BJ (cell line): ENCODE measurements at regions not wholly inside any gene's neighbourhood (a gene's known extent, or its start where the extent isn't known, plus 50 kb on each side); places are given as distances from the start of the nearest gene placed in this dataset.

ENCODE experiments used
- CTCF ChIA-PET: fragments of 350-600 bp; formaldehyde crosslinking; extraction: SDS; loops from one replicate; lab custom pipeline; 2021; ENCODE audit warnings: antibody characterized with exemption, inconsistent platforms; lab: Yijun Ruan, JAX
- POLR2A ChIA-PET: fragments of 300-600 bp; sonication (Branson Sonifier 250); formaldehyde crosslinking; extraction: SDS; loops from one replicate; lab custom pipeline; 2021; ENCODE audit warnings: antibody characterized with exemption; lab: Charles Lee
- DNase-seq: peaks from one replicate; pipeline ENCODE4 v3.0.0-alpha.2; 2011; ENCODE audit warnings: low read depth
- H3K27me3 ChIP-seq: 2 replicates; pipeline ENCODE4 v1.6.0; 2011; ENCODE audit warnings: low read length; ENCODE audit not compliant: control insufficient read depth, insufficient read depth
- H3K36me3 ChIP-seq: 2 replicates; pipeline ENCODE4 v1.5.1; 2011; ENCODE audit warnings: low read length; ENCODE audit not compliant: control insufficient read depth, insufficient read depth
- H3K4me3 ChIP-seq: 2 replicates; pipeline ENCODE4 v1.5.1; 2011; ENCODE audit warnings: low read depth, mild to moderate bottlenecking, control low read depth, low read length
- CTCF ChIP-seq: IDR thresholded peaks from 2 replicates; pipeline ENCODE4 v1.5.1; 2011; ENCODE audit warnings: low read depth, mild to moderate bottlenecking, control low read depth, inconsistent platforms, low read length, moderate library complexity; ENCODE audit not compliant: insufficient read depth

DNA sequence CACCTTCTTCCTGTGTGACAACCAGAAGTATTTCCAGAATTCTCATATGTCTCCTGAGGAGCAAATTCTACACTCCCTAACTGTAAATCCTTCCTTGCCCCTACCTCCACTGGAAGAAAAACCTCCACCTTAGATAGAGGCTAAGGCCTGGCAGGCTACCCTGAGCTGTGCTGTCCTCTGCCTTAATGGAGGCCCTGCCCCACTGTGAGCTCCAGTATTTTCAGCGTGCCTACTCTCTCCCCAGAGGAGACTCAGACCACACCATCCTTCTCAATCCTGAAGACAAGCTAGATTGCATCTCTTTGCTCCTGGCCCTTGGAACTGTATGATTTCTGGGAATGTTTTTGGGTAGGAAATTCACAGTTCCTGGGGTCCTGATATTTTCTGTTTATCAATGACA, 110.0 kb upstream of the OBI1 start:
- TF ChIP-seq CTCF = no peak
- CTCF ChIA-PET = no interaction called here
- POLR2A ChIA-PET = no interaction called here
- H3K4me3 ChIP-seq = no peak overlapping the region
- no peak for DNase-seq
- no peaks in the 10 kb centered on the region for H3K27me3 ChIP-seq
- no peaks in the 10 kb centered on the region for H3K36me3 ChIP-seq

DNA sequence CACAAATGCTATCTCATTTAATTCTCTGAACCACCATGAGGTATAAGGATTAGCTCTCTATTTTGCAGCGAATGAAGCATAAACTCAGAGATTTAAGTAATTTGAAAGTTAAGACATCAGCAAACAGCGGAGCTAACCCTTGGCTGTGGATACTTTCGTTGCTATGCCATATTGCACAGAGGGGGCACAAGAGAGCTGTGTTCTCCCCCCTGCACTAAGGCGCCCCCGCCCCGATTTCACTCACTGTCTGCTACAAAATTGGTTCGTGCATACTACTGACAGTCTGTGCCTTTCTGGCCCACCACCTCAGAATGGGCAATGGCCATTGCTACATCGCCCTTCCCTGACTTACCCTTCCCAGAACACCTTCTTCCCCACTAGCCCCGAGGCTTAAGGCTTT, 105.7 kb upstream of the OBI1 start:
- no peak for TF ChIP-seq CTCF
- Histone ChIP-seq H3K27me3 (no peaks in the 10 kb centered on the region), H3K4me3 (no peak overlapping the region), H3K36me3 (no peaks in the 10 kb centered on the region)
- POLR2A ChIA-PET = no interaction called here
- CTCF ChIA-PET = no interaction called here
- no peak for DNase-seq

DNA sequence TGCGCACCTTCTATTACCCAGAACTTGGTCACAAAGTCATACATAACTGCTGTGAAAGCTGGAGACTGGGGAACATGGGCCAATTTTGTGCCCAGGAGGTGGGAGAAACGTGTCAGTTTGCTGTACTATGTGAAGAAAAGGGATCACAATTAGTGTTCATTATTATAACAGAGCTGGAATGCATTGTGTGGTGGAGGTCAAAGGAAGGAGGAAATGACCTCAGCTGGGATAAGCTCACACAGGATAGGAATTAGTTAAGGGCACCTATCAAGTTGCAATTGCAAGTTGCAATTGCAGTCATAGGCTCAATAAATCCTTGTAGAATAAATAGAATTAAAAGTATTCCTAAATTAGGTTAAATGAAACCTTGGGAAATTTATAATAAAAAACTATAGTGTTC, 103.9 kb upstream of the OBI1 start:
- Histone ChIP-seq H3K27me3 (no peaks in the 10 kb centered on the region), H3K36me3 (no peaks in the 10 kb centered on the region), H3K4me3 (no peak overlapping the region)
- CTCF ChIA-PET = no interaction called here
- no peak for TF ChIP-seq CTCF
- POLR2A ChIA-PET = no interaction called here
- DNase-seq = no peak

DNA sequence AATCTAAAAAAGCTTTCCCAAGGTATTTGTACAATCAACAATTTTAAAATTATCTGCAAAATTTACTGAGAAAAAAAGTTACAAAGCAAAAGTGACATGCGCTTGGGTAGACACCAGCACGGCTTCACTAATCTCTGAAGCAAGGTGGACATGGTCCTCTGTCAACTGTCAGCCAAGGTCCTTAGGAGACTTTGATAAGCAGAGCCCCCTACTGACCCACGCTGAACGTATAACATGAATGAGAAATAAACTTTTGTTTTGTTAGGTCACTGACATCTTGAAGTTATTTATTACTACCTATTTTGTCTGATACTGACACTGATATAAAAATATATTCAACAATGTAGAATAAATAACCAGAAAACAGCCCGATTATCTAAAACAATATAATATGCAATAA, 100.7 kb upstream of the OBI1 start:
- Histone ChIP-seq H3K36me3 (no peaks in the 10 kb centered on the region), H3K27me3 (no peaks in the 10 kb centered on the region), H3K4me3 (no peak overlapping the region)
- CTCF ChIA-PET = no interaction called here
- DNase-seq = no peak
- POLR2A ChIA-PET = no interaction called here
- TF ChIP-seq CTCF = no peak

DNA sequence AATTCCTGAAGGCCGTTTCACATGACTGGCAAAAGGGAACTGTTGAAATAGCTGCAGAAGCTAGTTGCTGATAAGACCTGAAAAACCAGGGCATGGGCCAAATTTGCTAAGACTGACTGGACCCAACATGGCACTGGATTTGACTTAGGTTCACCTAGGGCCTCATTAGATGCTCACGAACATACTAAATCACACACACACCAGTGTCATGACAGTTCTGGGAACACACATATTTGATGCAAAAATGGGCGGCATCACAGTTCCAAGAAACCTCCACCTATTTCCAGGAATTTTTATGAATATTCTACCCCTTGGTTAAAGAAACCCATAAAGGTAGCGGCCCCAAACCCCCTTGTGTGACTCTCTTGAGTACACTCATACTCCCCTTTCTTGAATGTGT, 99.6 kb upstream of the OBI1 start:
- Histone ChIP-seq H3K27me3 (no peaks in the 10 kb centered on the region), H3K4me3 (no peak overlapping the region), H3K36me3 (no peaks in the 10 kb centered on the region)
- no peak for DNase-seq
- no peak for TF ChIP-seq CTCF
- ChIA-PET CTCF (no interaction called here), POLR2A (no interaction called here)

- DNase-seq = no peak
- CTCF ChIA-PET = no interaction called here
- Histone ChIP-seq H3K27me3 (no peaks in the 10 kb centered on the region), H3K4me3 (no peak overlapping the region), H3K36me3 (no peaks in the 10 kb centered on the region)
- TF ChIP-seq CTCF = no peak
- POLR2A ChIA-PET = no interaction called here
Measured at GRCh38 chr13:78753435-78753834, 94.5 kb upstream of the OBI1 start.
